T-helper 9 cell (primary cell): ENCODE measurements at regions not wholly inside any gene's neighbourhood (a gene's known extent, or its start where the extent isn't known, plus 50 kb on each side); places are given as distances from the start of the nearest gene placed in this dataset.
"Not testable (repeated sequence)": the region's sequence is repeated elsewhere in the genome, so short reads cannot be mapped to it uniquely, and the experiment has no call there.

ENCODE experiments used
- DNase-seq: peaks from one replicate; pipeline ENCODE4 v3.0.0-alpha.2; 2020

DNA sequence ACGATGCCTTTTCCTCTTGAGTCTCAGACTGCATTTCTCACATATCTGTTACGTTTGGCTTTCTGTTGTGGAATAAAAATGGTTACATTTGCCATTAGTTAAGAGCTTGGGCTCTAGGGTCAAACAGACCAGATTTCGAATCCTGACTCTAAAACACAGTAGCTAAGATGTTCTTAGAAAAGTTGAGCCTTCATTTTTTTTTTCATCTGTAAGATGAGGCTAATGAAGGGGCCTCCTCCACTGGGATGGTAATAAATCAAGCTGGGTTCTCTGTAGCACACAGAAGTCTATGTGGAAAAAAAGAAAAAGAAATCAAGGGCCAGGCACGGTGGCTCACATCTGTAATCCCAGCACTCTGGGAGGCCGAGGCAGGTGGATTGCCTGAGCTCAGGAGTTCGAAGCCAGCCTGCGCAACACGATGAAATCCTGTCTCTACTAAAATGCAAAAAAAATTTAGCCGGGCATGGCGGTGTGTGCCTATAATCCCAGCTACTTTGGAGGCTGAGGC is 49.9 kb upstream of the CAPRIN1 start:
- no peak for DNase-seq

DNA sequence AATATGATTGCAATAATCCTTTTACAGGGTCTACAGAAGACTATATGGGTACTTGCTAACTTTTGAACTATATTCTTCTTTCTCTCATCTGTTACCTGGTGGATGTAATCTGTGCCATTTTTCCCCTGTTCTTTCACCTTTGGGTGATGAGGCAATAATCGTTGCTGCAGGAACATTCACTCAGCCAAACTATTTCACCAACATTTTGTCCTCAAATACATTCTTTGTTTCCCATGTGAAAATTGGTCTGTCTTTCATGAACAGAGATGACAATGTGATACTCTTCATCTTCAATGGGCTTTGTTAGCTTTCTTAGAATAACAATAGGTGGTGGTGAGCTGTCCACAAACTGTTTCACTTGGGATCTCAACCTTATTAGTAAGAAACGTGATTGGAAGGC is 52.1 kb upstream of the CAPRIN1 start:
- DNase-seq = no peak

DNA sequence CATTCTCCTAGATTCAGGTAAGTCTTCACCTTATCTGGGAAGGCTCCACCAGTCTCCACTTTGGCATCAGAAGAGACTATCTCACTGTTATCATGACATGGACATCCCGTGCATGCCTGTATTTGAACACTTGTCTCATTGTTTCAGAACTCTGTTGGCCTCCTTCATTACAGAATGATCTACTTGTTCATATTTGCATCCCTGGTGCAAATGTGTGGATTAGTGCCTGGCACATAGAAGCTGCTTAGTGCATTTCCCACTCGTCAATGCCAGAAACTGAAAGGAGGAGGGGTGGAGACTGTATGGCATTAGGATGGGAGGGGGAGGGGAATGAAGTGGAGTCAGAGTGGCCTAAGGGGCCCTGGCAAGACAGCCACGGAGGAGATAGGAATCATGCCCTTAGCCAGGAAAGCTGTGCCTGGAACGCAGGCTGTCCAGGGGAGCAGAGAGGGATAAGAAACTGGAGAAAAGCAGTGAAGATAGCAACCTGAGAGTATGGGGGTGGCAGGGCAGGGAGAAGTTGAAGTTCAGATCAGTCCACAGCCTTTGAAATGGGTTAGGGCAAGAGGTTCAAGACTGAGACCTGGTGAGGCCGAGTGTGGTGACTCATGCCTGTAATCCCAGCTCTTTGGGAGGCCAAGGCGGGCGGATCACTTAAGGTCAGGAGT is 53.8 kb upstream of the CAPRIN1 start:
- no peak for DNase-seq

DNA sequence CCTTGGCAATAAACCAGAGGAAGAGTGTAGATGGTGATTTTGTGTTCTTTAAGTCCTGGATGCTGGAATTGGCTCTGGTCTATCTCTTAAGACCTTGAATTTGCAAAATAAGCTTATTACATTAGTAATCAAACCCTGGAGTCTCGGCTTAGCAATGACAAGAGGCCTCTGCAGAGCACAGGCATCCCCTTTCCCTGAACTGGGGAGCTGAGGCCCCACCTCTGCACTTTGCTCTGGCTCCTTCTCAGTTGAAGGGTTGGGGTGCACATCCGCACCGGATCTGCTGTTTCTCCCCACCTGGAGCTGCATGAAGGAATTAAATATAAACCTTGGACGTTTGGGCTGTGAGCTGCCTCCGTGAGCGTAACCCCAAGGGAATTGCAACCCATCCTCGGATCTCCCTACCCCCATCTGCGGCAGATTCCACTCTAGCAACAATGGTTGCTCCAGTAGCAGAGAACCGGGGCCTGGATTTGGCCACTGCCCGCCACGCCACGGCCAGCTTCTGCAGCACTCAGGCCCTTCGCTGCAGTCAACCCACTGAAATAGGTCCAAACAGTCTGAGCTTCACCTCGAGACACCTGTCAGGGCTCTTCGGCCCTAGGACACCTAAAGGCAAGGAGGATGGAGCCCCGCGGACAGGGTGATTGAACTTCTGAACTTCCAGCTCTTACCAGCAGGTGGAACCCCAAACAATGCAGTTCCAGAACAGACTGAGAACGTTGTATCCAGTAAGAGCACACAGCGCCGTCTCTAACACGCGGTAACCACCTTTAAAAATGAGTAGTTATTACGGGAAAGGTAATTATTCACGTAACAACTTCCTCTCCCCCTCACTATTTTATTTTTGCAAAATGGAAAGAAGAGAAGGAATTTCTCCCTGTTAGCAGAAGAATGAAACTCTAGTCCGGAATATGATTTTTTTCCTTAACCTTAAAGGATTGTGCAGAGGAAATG is 54.8 kb upstream of the CAPRIN1 start:
- peak; percentile 58 for DNase-seq

DNA sequence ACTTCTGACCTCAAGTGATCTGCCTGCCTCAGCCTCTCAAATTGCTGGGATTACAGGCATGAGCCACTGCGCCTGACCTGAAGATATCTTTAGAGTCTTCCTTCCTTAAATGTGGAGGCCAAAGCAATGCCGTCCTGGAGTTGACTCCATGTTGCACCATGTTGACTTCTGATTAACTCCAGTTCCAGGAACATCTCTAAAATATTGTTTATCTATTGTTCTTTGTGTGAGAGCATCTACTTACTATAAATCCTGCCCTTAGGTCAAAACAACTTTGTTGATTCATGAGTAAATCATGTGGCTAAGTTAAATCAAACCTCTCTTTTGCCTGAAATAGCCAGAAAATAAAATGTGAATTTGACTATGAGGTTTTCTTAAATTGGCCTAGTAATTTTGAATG is 56.6 kb upstream of the CAPRIN1 start:
- no peak for DNase-seq

DNA sequence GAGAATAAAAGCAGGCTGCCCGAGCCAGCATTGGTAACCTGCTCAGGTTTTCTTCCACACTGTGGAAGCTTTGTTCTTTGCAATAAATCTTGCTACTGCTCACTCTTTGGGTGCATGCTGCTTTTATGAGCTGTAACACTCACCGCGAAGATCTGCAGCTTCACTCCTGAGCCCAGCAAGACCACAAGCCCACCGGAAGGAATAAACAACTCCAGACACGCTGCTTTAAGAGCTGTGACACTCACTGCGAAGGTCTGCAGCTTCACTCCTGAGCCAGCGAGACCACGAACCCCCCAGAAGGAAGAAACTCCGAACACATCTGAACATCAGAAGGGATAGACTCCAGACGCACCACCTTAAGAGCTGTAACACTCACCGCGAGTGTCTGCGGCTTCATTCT is 60.4 kb upstream of the CAPRIN1 start:
- not testable (repeated sequence) for DNase-seq

DNA sequence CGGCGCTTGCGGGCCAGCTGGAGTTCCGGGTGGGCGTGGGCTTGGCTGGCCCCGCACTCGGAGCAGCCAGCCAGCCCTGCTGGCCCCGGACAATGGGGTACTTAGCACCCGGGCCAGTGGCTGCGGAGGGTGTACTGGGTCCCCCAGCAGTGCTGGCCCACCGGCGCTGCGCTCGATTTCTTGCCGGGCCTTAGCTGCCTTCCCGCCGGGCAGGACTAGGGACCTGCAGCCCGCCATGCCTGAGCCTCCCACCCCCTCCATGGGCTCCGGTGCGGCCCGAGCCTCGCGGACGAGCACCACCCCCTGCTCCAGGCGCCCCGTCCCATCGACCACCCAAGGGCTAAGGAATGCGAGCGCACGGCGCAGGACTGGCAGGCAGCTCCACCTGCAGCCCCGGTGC is 61.4 kb upstream of the CAPRIN1 start:
- not testable (repeated sequence) for DNase-seq

DNA sequence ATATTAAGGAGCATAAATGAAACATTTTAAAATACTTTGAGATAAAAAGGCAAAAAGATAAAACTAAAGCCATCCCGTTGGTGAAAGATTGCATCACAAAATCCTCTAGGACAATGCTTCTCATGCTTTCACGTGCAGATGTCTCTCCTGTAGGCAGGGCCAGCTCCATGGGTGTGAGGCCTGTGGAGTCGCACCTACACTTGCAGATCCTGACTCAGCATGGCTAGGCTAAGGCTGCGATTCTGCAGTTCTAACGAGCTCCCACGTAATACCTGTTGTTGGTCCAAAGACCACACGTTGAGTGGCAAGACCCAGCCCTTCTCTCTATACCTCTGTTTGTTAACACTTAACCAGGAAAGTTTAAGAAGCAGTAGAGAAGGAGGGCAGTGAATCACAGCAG is 62.1 kb upstream of the CAPRIN1 start:
- no peak for DNase-seq

DNA sequence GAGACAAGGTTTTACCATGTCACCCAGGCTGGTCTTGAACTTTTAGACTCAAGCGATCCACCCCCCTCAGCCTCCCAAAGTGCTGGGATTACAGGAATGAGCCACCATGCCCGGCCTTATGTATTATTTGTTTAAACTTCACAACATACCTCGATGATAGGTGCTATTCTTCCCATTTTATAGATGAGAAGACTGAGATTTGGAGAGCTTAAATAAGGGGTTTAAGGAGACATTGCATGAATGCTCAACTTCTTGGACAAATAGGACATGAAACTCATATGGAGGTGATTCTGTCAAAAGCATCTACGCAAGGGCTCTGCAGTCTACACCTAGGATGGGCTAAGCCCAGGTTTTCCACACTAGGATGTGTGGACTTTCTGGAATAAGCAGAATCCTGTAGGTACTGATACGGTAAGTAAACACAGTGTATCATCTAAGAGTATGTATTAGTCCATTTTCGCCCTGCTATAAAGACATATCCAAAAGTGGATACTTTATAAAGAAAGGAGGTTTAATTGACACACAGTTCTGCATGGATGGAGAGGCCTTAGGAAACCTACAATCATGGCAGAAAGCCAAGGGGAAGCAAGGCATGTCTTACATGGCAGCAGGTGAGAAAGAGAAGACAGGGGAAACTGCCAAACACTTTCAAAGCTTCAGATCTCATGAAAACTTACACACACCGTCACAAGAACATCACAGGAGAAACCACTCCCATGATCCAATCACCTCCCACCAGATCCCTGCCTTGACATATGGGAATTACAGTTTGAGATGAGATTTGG is 62.8 kb upstream of the CAPRIN1 start:
- DNase-seq = no peak

DNA sequence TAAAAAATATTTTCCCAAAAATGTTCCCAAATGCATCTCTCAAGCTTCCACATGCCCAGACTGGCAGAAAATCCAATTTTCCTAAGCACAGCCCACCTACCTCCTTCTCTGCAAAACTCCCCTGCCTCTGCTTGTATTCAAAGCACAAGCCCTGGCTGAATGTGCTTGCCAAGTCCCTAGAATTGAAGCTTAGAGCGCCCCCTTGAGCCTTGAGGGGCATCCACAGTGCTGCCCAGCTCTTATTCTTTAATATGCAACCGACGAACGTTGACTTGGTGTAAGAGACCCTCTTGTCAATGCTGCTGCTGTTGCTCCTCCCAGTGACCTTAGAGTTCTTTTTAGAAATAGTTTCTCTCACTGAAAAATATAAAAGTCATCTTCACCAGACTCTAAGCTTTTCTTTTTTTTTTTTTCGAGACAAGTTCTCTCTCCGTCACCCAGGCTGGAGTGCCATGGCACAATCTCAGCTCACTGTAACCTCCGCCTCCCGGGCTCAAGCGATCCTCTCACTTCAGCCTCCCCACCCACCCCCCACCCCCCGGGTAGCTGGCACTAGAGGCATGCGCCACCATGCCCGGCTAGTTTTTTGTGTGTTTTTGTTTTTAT is 63.5 kb upstream of the CAPRIN1 start:
- DNase-seq = peak; percentile 67

DNA sequence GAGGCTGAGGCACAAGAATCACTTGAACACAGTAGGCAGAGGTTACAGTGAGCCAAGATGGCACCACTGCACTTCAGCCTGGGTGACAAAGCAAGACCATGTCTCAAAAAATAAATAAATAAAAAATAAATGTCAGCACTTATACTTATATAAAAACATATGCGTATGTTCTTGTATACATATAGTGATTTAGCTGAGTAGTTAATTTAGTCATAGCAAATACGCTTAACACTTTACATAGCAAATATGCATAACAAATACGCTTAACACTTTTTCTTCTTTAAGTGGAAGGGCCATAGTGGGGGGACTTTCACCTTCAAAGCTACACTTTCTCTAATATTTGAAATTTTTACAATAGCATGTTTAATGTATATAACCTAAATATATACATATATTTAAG is 64.0 kb upstream of the CAPRIN1 start:
- DNase-seq = no peak

DNA sequence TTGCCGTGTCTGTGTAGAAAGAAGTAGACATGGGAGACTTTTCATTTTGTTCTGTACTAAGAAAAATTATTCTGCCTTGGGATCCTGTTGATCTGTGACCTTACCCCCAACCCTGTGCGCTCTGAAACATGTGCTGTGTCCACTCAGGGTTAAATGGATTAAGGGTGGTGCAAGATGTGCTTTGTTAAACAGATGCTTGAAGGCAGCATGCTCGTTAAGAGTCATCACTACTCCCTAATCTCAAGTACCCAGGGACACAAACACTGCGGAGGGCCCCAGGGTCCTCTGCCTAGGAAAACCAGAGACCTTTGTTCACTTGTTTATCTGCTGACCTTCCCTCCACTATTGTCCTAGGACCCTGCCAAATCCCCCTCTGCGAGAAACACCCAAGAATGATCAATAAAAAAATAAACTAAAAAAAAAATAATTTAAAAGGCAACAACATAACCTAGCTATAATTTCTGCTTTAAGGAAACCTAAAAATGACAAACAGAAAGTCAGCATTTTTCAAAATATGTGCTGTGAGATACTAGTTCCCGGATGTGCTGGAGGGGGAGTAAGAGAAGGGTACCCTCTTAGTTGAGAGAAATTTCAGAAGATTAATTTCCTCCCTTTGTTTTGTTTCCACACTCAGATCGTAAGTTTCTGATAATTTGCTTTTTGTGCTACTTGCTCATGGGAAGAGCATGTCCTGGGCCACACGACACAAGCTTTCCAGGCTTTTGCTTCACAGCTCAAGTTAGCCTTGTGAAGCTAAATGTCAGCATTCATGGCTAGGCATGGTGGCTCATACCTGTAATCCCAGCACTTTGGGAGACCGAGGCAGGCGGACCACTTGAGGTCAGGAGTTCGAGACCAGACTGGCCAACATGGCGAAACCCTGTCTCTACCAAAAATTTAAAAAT is 64.7 kb upstream of the CAPRIN1 start:
- not testable (repeated sequence) for DNase-seq

DNA sequence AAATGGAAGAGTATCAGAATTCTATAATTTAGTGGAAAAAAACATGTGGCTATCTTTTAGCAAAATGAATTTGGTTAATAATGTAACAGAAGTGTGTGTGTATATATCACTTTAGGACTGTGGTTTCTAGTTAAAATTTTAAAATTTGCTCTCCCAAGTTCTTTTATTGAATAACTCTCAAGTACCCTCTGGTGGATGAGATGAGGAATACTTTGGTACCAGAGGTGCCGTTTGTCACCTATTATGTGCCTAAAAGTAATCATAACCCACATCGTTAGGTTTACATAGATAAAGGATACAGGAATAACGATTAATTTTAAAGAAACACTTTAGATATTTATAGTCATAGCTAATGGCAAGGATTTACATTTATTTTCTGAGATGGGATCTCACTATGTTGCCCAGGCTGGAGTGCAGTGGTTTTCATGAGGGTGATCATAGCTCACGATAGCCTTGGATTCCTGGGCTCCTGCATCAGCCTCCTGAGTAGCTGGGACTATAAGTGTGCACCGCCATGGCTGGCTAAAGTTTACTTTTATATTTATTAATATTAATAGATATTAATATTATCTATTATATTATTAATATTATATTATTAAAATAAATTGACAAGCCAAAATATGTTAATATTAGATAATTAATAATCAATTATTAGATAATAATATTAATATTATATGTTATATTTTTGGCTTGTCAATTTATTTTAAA is 66.7 kb upstream of the CAPRIN1 start:
- no peak for DNase-seq

DNA sequence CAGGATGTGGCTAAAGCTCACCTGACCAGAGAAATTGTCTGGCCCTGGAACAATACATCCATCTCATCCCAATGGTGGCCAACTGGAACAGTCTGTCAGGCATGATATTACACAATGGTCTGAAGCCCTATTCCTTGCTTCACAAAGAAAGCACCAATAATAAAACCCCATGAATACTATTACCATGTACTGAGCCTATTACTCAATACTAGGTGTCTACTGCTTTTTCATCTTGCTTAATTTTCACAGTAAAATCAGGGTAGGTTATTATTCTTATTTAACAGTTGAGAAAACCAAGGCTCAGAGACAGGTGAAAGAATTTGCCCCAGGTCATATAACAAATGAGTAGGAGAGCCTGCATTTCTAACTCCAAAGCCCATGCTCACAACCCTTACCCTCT is 68.9 kb upstream of the CAPRIN1 start:
- no peak for DNase-seq

DNA sequence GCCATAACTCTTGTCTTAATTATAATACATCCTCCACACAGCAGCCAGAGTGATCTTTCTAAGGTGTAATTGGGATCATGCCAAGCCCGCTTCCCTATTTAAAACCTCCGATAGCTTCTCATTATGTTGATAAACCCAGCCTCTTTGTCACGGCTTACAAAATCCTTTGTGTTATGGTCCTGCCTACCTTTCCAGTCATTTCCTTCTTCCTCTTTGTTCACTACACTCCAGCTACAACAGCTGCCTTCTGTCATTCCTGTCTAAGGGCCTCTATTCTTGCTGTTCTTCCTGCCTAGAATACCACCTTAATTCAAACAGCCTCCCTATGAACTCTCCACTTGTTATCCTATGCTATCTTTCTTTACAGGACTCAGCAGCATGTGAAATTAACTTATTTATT is 70.6 kb upstream of the CAPRIN1 start:
- DNase-seq = no peak

DNA sequence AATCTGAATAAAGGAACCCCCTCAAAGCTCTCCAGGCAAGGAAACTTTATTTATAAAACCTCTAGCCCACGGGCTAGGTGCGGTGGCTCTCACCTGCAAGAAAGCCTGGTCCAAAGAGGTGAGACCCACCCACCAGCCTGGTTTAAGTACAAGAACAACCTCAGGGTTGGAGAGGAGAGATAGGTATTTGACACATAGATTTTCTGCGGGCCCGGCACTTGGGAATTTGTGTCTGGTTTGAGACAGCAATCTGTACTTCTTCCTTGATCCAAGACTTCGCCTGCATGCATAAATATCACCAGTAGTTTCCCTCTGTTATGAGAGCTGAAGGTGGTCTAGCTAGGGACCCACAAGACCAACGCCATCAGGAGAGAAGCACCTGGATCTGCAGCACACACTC is 73.2 kb upstream of the CAPRIN1 start:
- DNase-seq = no peak

DNA sequence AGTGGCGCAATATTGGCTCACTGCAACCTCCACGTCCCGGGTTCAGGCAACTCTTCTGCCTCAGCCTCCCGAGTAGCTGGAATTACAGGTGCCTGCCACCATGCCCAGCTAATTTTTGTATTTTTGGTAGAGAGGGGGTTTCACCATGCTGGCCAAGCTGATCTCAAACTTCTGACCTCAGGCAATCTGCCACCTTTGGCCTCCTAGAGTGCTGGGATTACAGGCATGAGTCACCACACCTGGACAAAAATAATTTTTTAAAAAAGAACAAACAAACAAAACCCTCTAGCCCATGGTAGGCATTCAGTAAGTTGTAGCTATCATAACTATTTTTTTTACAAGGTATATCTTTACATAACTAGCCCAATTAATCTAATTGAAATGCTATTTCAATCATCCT is 73.9 kb upstream of the CAPRIN1 start:
- DNase-seq = no peak

DNA sequence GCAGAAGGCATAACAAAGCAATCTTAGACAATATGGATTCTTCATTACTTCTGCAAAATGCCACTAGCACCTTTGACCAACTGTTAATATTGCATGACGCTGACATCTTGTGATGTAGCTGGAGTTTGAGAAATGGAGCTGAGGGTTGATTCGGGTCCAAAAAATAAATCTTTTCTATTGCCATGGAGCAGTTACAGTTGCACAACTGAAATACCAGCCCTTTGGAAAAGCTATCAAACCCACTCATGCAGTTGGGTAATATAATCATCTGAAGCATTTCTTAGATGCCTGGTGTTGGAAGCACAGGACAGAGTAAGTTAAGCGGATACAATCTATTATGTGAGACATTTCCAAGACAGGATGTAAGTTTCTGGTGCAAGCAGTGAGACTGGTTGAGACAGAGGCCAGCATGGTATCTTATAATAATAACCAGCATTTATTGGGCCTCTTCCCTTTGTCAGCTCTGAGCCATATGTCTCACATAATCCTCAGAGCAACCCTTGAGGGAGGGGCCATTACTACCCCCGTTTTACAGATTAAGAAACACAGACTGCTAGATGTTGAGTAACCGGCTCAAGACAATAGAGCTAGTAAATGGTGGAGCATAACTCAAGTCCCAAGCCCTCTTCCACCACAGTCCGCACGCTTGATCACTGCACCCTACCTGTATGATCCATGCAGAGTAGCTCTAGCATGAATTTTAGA is 74.9 kb upstream of the CAPRIN1 start:
- DNase-seq = no peak

DNA sequence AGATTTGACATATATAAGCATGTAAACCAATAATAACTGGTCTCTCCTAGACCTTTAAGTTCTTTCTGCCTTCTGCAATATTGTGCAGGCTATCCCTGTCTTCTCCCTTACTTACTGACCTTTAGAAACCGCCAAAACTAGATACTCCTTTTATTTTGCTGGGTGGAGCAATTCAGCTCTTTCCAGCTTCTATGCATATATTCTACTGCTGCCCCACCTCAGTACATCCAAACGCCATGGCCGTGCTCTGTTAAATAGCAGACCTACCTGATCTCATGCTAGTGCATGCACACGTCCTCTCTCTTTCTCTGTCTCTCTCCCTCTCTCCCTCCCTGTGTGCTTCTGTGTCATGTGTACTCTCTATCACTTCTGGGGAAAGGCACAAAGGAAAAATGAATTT is 76.7 kb upstream of the CAPRIN1 start:
- no peak for DNase-seq

DNA sequence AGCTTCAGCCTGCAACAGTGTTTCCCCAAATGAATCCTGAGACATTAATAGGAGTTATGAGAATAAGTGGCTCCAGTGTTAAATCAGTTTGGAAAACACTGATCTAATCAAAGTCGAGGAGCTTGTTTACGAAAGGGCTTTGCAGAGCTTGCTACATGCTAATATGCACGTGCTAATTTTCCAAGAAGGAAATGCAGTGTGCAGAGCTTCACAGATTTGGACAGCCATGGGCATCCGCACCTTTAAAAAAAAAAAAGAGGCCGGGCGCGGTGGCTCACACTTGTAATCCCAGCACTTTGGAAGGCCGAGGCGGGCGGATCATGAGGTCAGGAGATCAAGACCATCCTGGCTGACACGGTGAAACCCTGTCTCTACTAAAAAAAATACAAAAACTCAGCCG is 79.7 kb upstream of the LMO2 start:
- not testable (repeated sequence) for DNase-seq
